Activated CD8-positive, alpha-beta memory T cell treated with anti-CD3 and anti-CD28 coated beads for 4 hours (primary cell): ENCODE measurements at regions not wholly inside any gene's neighbourhood (a gene's known extent, or its start where the extent isn't known, plus 50 kb on each side); places are given as distances from the start of the nearest gene placed in this dataset.
"Not testable (repeated sequence)": the region's sequence is repeated elsewhere in the genome, so short reads cannot be mapped to it uniquely, and the experiment has no call there.

Experiments
- DNase-seq, 2 donors: peaks; one replicate each; pipeline ENCODE4 v3.0.0-alpha.2; 2020; ENCODE audit warnings: low read depth in 2 of 2

GRCh38 chr10:64316416-64316815 is 795.2 kb downstream of the REEP3 start:
- DNase-seq: no peak

- DNase-seq: no peak
Observed at GRCh38 chr10:64316833-64317232, 795.6 kb downstream of the REEP3 start.

GRCh38 chr10:64320448-64320847 is 799.2 kb downstream of the REEP3 start:
- no peak for DNase-seq

- DNase-seq: no peak
Observed at GRCh38 chr10:64329510-64329909, 808.3 kb downstream of the REEP3 start.

- DNase-seq: no peak
Observed at GRCh38 chr10:64332551-64332950, 811.4 kb downstream of the REEP3 start.

GRCh38 chr10:64334084-64334483 is 812.9 kb downstream of the REEP3 start:
- DNase-seq: no peak

- DNase-seq: no peak
Observed at GRCh38 chr10:64344211-64344610, 823.0 kb downstream of the REEP3 start.

GRCh38 chr10:64345856-64346255 is 824.7 kb downstream of the REEP3 start:
- no peak for DNase-seq

GRCh38 chr10:64346389-64346788 is 825.2 kb downstream of the REEP3 start:
- DNase-seq: no peak

- DNase-seq: no peak
Observed at GRCh38 chr10:64350665-64351064, 829.5 kb downstream of the REEP3 start.

- DNase-seq: no peak
Observed at GRCh38 chr10:64358907-64359306, 837.7 kb downstream of the REEP3 start.

- DNase-seq: not testable (repeated sequence)
Observed at GRCh38 chr10:64360240-64360639, 839.0 kb downstream of the REEP3 start.

- no peak for DNase-seq
Observed at GRCh38 chr10:64363687-64364086, 842.5 kb downstream of the REEP3 start.

- DNase-seq: no peak
Observed at GRCh38 chr10:64365663-64366062, 844.5 kb downstream of the REEP3 start.

GRCh38 chr10:64368298-64368697 is 847.1 kb downstream of the REEP3 start:
- DNase-seq: no peak

GRCh38 chr10:64369885-64370773 is 848.9 kb downstream of the REEP3 start:
- DNase-seq: no peak

GRCh38 chr10:64374346-64374745 is 853.1 kb downstream of the REEP3 start:
- no peak for DNase-seq

GRCh38 chr10:64376167-64376566 is 855.0 kb downstream of the REEP3 start:
- no peak for DNase-seq

- no peak for DNase-seq
Observed at GRCh38 chr10:64379898-64380297, 858.7 kb downstream of the REEP3 start.

- no peak for DNase-seq
Observed at GRCh38 chr10:64385355-64385754, 864.2 kb downstream of the REEP3 start.

GRCh38 chr10:64394744-64395143 is 873.5 kb downstream of the REEP3 start:
- no peak for DNase-seq

- DNase-seq: no peak
Observed at GRCh38 chr10:64396105-64396708, 875.0 kb downstream of the REEP3 start.

GRCh38 chr10:64397125-64397524 is 875.9 kb downstream of the REEP3 start:
- no peak for DNase-seq
